GM23338 (cell line): ENCODE measurements at regions not wholly inside any gene's neighbourhood (a gene's known extent, or its start where the extent isn't known, plus 50 kb on each side); places are given as distances from the start of the nearest gene placed in this dataset.

Experiments used
- EZH2 ChIP-seq: fragments of 200-600 bp; sonication (generic); IDR thresholded peaks from one replicate; pipeline ENCODE4 v1.8.0; 2017; ENCODE audit warnings: antibody characterized with exemption, mild to moderate bottlenecking, low read depth; ENCODE audit not compliant: unreplicated experiment
- EZH2phosphoT487 ChIP-seq: fragments of 200-600 bp; sonication (generic); IDR thresholded peaks from one replicate; pipeline ENCODE4 v1.8.1; 2018; ENCODE audit warnings: antibody characterized with exemption; ENCODE audit not compliant: unreplicated experiment
- POLR2AphosphoS5 ChIP-seq: IDR thresholded peaks from 2 replicates; pipeline ENCODE4 v1.6.1; 2016; ENCODE audit warnings: antibody characterized with exemption, low read depth
- TF ChIP-seq, protein P1 (sequence below), 2 experiments: fragments of 200-600 bp in 1 of 2; sonication (generic) in 1 of 2; conservative IDR thresholded peaks; 2 replicates each; pipeline versions ENCODE4 v1.5.1 to v1.6.1; 2016 to 2017; ENCODE audit warnings: antibody characterized with exemption in 2 of 2, low read depth in 2 of 2, mild to moderate bottlenecking in 2 of 2, moderate library complexity in 1 of 2

DNA sequence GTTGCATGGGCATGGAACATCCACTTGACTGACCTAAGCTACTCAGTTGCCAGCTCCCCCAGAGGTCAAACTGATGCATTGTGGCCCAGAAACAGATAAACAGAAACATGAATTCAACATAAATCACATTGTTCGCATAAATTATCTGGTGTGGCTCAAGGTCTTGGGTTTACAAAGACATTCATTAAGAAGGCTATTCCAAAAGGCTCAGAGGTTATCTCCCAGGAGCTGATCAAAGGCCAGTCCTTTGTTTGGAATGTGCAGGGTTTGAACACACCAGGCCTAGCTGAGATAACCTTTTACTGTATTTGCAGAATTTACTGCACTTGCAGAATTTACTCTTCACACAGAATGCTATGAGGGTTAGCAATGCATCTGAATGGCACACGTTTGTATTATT is 96.4 kb upstream of the DCD start:
- TF ChIP-seq EZH2phosphoT487 (no peak), EZH2 (no peak), POLR2AphosphoS5 (no peak)
- TF ChIP-seq, protein P1, sequence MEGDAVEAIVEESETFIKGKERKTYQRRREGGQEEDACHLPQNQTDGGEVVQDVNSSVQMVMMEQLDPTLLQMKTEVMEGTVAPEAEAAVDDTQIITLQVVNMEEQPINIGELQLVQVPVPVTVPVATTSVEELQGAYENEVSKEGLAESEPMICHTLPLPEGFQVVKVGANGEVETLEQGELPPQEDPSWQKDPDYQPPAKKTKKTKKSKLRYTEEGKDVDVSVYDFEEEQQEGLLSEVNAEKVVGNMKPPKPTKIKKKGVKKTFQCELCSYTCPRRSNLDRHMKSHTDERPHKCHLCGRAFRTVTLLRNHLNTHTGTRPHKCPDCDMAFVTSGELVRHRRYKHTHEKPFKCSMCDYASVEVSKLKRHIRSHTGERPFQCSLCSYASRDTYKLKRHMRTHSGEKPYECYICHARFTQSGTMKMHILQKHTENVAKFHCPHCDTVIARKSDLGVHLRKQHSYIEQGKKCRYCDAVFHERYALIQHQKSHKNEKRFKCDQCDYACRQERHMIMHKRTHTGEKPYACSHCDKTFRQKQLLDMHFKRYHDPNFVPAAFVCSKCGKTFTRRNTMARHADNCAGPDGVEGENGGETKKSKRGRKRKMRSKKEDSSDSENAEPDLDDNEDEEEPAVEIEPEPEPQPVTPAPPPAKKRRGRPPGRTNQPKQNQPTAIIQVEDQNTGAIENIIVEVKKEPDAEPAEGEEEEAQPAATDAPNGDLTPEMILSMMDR (conservative IDR thresholded peaks at IDR 0.05; ENCODE audit: low read depth in 2 of 2) = no peak
